PC-9 (cell line): ENCODE measurements at regions not wholly inside any gene's neighbourhood (a gene's known extent, or its start where the extent isn't known, plus 50 kb on each side); places are given as distances from the start of the nearest gene placed in this dataset.

Source experiments
- BruUV-seq: library from RNA; stranded (reverse); fragments of 400-500 nt; replicated peaks from 2 replicates; lab custom pipeline; 2021; lab: Mats Ljungman, UMichigan
- CTCF ChIA-PET: fragments of 300-600 bp; sonication (Branson Sonifier 250); formaldehyde crosslinking; loops from one replicate; lab custom pipeline; 2022; ENCODE audit warnings: antibody characterized with exemption; lab: Charles Lee
- POLR2A ChIA-PET: fragments of 300-600 bp; sonication (Branson Sonifier 250); formaldehyde crosslinking; loops from one replicate; lab custom pipeline; 2022; ENCODE audit warnings: antibody characterized with exemption; ENCODE audit not compliant: unreplicated experiment; lab: Charles Lee
- DNase-seq, 2 experiments: peaks; one replicate each; pipeline versions ENCODE4 v3.0.0 to v3.0.0-alpha.2; 2015 to 2022; ENCODE audit warnings: mixed read lengths in 1 of 2
- H2AFZ ChIP-seq: fragments of 200-600 bp; sonication (generic); 2 replicates; pipeline ENCODE4 v1.8.1; 2017; ENCODE audit warnings: antibody characterized with exemption
- H3F3A ChIP-seq: fragments of 200-600 bp; sonication (generic); 2 replicates; pipeline ENCODE4 v1.8.1; 2017; ENCODE audit warnings: antibody characterized with exemption, mild to moderate bottlenecking, low read depth; ENCODE audit not compliant: insufficient read depth
- H3K27ac ChIP-seq: fragments of 200-600 bp; sonication (generic); 2 replicates; pipeline ENCODE4 v1.6.1; 2016; ENCODE audit warnings: mixed run types
- H3K27me3 ChIP-seq: fragments of 200-600 bp; sonication (generic); 2 replicates; pipeline ENCODE4 v1.6.1; 2016; ENCODE audit warnings: low read depth, mixed run types; ENCODE audit not compliant: insufficient read depth
- H3K36me3 ChIP-seq: fragments of 200-600 bp; sonication (generic); 2 replicates; pipeline ENCODE4 v1.6.1; 2016; ENCODE audit warnings: low read depth, mixed run types
- H3K4me1 ChIP-seq: fragments of 200-600 bp; sonication (generic); replicated peaks from 2 replicates; pipeline ENCODE4 v1.6.1; 2016; ENCODE audit warnings: mixed run types; ENCODE audit not compliant: insufficient read depth
- H3K4me2 ChIP-seq: fragments of 200-600 bp; sonication (generic); 2 replicates; pipeline ENCODE4 v1.6.1; 2017; ENCODE audit warnings: mixed run types
- H3K4me3 ChIP-seq: fragments of 200-600 bp; sonication (generic); 2 replicates; pipeline ENCODE4 v1.6.1; 2016; ENCODE audit warnings: mixed run types
- H3K79me2 ChIP-seq: fragments of 200-600 bp; sonication (generic); 2 replicates; pipeline ENCODE4 v1.6.1; 2017; ENCODE audit warnings: low read depth, mixed run types
- H3K9me2 ChIP-seq: fragments of 200-600 bp; sonication (generic); 2 replicates; pipeline ENCODE4 v1.8.1; 2017; ENCODE audit warnings: mild to moderate bottlenecking; ENCODE audit not compliant: insufficient read depth
- H3K9me3 ChIP-seq: fragments of 200-600 bp; sonication (generic); 2 replicates; pipeline ENCODE4 v1.8.1; 2016; ENCODE audit warnings: low read depth; ENCODE audit not compliant: insufficient read depth
- H4K20me1 ChIP-seq: fragments of 200-600 bp; sonication (generic); 2 replicates; pipeline ENCODE4 v1.8.1; 2017; ENCODE audit not compliant: insufficient read depth
- EZH2 ChIP-seq: fragments of 200-600 bp; sonication (generic); IDR thresholded peaks from 2 replicates; pipeline ENCODE4 v1.8.0; 2017; ENCODE audit warnings: antibody characterized with exemption, low read depth
- intact Hi-C: fragments of 100-400 bp; cut with micrococcal nuclease; formaldehyde crosslinking; loops from one replicate; pipeline ENCODE4 v1.10.0; 2022; ENCODE audit not compliant: unreplicated experiment
- TF ChIP-seq, protein P1 (sequence below): fragments of 200-600 bp; sonication (generic); conservative IDR thresholded peaks from 2 replicates; pipeline ENCODE4 v1.6.1; 2017; ENCODE audit warnings: mixed run types, antibody characterized with exemption, mild to moderate bottlenecking, moderate library complexity

DNA sequence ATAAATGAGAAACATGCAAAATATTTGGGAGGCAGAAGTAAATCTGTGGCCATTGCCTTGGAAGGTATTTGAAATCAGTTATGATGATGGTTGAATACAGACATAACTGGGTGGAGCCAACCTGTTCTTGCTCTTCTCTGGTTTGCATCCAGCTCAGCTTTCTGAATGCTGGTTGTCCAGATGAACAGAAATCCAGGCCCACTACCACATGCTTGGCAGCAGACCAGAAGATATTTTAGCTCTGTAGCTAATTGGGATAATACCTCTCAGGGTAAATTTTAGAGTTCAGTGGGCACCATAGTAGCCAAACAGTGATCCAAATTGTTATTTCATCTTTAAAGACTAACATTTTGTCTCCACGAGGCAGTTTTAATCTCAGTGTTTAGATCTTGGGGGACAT is 308.3 kb downstream of the RAB38 start:
- no peak for DNase-seq
- no peak overlapping the region for H3K27ac ChIP-seq
- H3K9me3 ChIP-seq: no peaks in the 10 kb centered on the region
- no peaks in the 10 kb centered on the region; the same call in 1 of the 2 replicates for H4K20me1 ChIP-seq
- BruUV-seq: no TSS peak
- ChIA-PET CTCF (no interaction called here), POLR2A (no interaction called here)
- H3K4me1 ChIP-seq: no peaks in the 10 kb centered on the region
- no peak for TF ChIP-seq EZH2
- TF ChIP-seq, protein P1, sequence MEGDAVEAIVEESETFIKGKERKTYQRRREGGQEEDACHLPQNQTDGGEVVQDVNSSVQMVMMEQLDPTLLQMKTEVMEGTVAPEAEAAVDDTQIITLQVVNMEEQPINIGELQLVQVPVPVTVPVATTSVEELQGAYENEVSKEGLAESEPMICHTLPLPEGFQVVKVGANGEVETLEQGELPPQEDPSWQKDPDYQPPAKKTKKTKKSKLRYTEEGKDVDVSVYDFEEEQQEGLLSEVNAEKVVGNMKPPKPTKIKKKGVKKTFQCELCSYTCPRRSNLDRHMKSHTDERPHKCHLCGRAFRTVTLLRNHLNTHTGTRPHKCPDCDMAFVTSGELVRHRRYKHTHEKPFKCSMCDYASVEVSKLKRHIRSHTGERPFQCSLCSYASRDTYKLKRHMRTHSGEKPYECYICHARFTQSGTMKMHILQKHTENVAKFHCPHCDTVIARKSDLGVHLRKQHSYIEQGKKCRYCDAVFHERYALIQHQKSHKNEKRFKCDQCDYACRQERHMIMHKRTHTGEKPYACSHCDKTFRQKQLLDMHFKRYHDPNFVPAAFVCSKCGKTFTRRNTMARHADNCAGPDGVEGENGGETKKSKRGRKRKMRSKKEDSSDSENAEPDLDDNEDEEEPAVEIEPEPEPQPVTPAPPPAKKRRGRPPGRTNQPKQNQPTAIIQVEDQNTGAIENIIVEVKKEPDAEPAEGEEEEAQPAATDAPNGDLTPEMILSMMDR: no peak
- H3K4me2 ChIP-seq: no peak overlapping the region
- H3F3A ChIP-seq: no peaks in the 10 kb centered on the region
- H3K36me3 ChIP-seq: no peaks in the 10 kb centered on the region
- intact Hi-C loops: no loop called here
- no peaks in the 10 kb centered on the region for H3K79me2 ChIP-seq
- H3K4me3 ChIP-seq: no peak overlapping the region
- no peaks in the 10 kb centered on the region; the same call in 1 of the 2 replicates for H3K9me2 ChIP-seq
- no peaks in the 10 kb centered on the region for H3K27me3 ChIP-seq
- H2AFZ ChIP-seq: no peak overlapping the region

DNA sequence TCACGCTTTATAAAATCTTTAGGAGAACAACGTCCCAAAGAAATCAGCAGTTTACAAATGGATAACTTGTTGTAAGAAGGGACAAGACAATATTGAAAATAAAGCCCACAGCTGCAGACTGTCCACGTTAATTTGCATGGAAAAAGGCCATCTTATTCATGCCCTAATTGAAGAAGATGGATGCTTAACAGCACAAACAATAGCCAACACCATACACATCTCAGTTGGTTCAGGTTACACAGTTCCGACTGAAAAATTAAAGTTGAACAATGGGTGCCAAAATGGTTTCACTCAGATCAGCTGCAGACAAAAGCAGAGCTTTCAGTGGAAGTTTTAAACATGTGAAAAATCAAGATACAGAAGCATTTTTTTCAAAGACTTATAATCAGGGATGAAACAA is 314.2 kb downstream of the RAB38 start:
- H2AFZ ChIP-seq: no peak overlapping the region
- POLR2A ChIA-PET: no interaction called here
- no peaks in the 10 kb centered on the region for H3K79me2 ChIP-seq
- no peak for TF ChIP-seq EZH2
- TF ChIP-seq, protein P1: no peak
- DNase-seq: no peak
- H3K4me2 ChIP-seq: no peak overlapping the region
- H3K9me3 ChIP-seq: no peaks in the 10 kb centered on the region
- no peak overlapping the region for H3K27ac ChIP-seq
- intact Hi-C loops: no loop called here
- no peaks in the 10 kb centered on the region for H3K27me3 ChIP-seq
- no peaks in the 10 kb centered on the region for H4K20me1 ChIP-seq
- BruUV-seq: no TSS peak
- no peaks in the 10 kb centered on the region; the same call in 1 of the 2 replicates for H3K9me2 ChIP-seq
- no peak overlapping the region for H3K4me3 ChIP-seq
- CTCF ChIA-PET: no interaction called here
- H3K36me3 ChIP-seq: no peaks in the 10 kb centered on the region
- H3K4me1 ChIP-seq: no peaks in the 10 kb centered on the region
- no peaks in the 10 kb centered on the region for H3F3A ChIP-seq

DNA sequence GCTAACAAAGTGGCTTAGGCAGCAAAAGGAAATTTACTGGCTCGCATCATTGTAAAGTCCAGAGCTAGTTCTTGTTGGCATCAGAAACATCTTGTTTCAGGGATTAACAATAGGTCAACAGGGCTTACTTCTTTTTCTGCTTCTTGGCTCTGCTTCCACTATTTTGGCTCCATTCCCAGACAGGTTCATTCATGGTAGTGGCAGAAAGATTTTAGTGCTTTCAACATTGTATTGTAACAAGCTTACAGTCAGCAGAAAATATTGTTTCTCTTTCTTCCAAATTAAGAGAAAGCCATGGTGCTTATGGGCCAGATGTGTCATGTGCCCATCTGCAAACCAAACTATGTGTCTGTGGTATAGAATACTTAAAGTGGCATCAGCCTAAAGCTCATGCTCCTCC is 315.6 kb downstream of the RAB38 start:
- H3K9me3 ChIP-seq: no peaks in the 10 kb centered on the region
- TF ChIP-seq, protein P1: no peak
- no peak for TF ChIP-seq EZH2
- H3K27ac ChIP-seq: no peak overlapping the region
- DNase-seq: no peak
- no peak overlapping the region for H2AFZ ChIP-seq
- POLR2A ChIA-PET: no interaction called here
- H3K4me3 ChIP-seq: no peak overlapping the region
- no peak overlapping the region for H3K4me2 ChIP-seq
- H3K9me2 ChIP-seq: no peaks in the 10 kb centered on the region; the same call in 1 of the 2 replicates
- CTCF ChIA-PET: no interaction called here
- H3K36me3 ChIP-seq: no peaks in the 10 kb centered on the region
- intact Hi-C loops: no loop called here
- H3K79me2 ChIP-seq: no peaks in the 10 kb centered on the region
- H4K20me1 ChIP-seq: no peaks in the 10 kb centered on the region
- H3F3A ChIP-seq: no peaks in the 10 kb centered on the region
- H3K27me3 ChIP-seq: no peaks in the 10 kb centered on the region
- no peaks in the 10 kb centered on the region for H3K4me1 ChIP-seq
- no TSS peak for BruUV-seq
